ENCODE measurements at regions not wholly inside any gene's neighbourhood (a gene's known extent, or its start where the extent isn't known, plus 50 kb on each side); places are given as distances from the start of the nearest gene placed in this dataset.
"Not testable (repeated sequence)": the region's sequence is repeated elsewhere in the genome, so short reads cannot be mapped to it uniquely, and the experiment has no call there.

GRCh38 chr4:126770811-126771553 is 861.8 kb upstream of the INTU start:
- DNase-seq (ENCODE audit: extremely low read depth in 1 of 11, low read depth in 9 of 11, low spot score in 4 of 11), result not testable (repeated sequence)

DNA sequence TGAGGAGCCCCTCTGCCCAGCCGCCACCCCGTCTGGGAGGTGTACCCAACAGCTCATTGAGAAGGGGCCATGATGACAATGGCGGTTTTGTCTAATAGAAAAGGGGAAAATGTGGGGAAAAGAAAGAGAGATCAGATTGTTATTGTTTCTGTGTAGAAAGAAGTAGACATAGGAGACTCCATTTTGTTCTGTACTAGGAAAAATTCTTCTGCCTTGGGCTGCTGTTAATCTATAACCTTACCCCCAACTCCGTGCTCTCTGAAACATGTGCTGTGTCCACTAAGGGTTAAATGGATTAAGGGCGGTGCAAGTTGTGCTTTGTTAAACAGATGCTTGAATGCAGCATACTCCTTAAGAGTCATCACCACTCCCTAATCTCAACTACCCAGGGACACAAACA is 861.1 kb upstream of the INTU start:
- DNase-seq (ENCODE audit: extremely low read depth in 1 of 11, low read depth in 9 of 11, low spot score in 4 of 11), result not testable (repeated sequence)

DNA sequence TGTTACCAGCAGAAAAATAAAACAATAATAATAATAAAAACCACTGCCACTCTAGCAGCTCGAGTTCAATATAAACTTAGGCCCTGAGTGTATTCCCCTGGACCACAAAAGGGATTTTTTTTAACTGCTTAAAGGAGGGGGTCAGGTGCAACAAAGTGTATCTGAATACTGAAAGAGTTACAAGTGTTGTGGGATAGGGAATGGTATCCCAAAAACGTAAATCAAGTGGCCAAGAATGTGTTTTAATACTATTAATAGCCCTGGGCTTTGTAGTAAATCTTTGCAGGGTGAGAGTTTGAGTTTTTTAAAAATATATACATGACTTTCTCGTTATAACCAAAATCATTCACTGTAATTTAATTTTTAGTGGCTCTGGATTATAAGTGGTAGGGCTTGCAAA is 860.1 kb upstream of the INTU start:
- peak in 1 of 11 donors; percentile 2 for DNase-seq (ENCODE audit: extremely low read depth in 1 of 11, low read depth in 9 of 11, low spot score in 4 of 11)

GRCh38 chr4:126775485-126776106 is 857.2 kb upstream of the INTU start:
- DNase-seq (ENCODE audit: extremely low read depth in 1 of 11, low read depth in 9 of 11, low spot score in 4 of 11), result no peak

DNA sequence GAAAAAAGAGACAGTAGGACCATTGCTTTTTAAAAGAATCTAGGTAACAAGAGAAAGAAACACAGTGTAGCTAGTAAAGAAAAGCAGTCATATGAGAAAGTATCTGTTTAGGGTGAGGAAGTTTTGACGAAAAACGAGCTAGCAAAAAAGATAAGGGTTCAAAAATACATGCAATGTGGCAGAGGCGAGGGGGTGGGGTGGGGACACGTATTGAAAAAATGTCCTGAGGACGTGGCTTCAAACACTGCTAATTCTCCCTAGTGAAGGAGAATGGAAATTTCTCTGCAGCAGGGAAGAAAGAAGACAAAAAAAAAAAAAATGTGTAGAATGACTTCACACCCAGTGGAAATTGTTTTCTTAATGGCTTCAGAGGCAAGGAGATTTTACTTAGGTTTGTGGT is 856.4 kb upstream of the INTU start:
- DNase-seq (ENCODE audit: extremely low read depth in 1 of 11, low read depth in 9 of 11, low spot score in 4 of 11), result no peak

GRCh38 chr4:126777649-126778048 is 855.1 kb upstream of the INTU start:
- DNase-seq (ENCODE audit: extremely low read depth in 1 of 11, low read depth in 9 of 11, low spot score in 4 of 11), result no peak

DNA sequence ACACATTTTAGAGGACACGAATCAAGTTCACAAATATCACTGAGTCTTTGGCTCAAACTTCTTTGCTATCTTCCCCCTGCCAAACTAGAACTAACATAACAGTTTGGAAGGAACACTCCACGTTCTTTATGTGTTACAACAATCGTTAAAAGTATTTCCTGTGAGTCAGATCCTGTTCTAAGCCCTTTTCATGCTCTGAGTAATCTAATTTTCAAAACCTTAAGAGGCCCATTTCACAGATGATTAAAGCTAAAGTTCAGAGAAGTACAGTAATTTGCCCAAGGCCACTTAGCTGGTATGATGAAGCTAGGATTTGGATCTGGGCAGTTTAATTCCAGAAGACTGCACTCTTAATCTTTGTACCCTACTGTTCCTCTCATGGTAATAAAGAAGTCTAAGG is 854.4 kb upstream of the INTU start:
- no peak for DNase-seq (ENCODE audit: extremely low read depth in 1 of 11, low read depth in 9 of 11, low spot score in 4 of 11)

GRCh38 chr4:126779001-126779400 is 853.8 kb upstream of the INTU start:
- DNase-seq (ENCODE audit: extremely low read depth in 1 of 11, low read depth in 9 of 11, low spot score in 4 of 11), result no peak

- no peak for DNase-seq (ENCODE audit: extremely low read depth in 1 of 11, low read depth in 9 of 11, low spot score in 4 of 11)
Observed at GRCh38 chr4:126779436-126780166, 853.2 kb upstream of the INTU start.

- no peak for DNase-seq (ENCODE audit: extremely low read depth in 1 of 11, low read depth in 9 of 11, low spot score in 4 of 11)
Observed at GRCh38 chr4:126783191-126783590, 849.6 kb upstream of the INTU start.

DNA sequence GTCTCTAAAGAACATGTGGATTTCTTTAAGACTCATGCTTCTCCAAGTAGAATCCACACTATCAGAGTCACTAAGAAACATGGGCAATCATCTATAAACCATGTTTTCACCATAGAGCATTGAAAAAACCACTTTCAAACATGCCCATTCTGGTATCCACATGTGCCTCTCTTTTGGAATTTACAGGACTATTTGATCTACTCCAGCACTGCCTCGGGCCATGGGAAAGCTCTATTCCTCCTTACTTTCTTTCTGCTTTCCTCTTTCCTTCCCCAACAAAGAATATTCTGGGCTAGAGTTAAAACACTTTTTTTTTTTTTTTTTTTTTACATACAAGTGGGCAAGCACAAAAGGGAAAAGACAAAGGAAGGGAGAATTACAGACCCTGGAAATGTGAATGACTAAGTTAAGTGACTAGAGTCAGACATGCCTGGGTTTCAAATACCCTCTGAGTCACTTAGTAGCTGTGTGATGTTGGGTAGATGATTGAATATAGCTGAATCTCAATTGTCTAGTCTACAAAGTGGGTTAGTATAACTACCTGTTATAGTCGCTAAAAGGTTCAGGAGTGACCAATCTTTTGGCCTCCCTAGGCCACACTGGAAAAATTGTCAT is 847.7 kb upstream of the INTU start:
- no peak for DNase-seq (ENCODE audit: extremely low read depth in 1 of 11, low read depth in 9 of 11, low spot score in 4 of 11)

GRCh38 chr4:126790633-126791032 is 842.1 kb upstream of the INTU start:
- no peak for DNase-seq (ENCODE audit: extremely low read depth in 1 of 11, low read depth in 9 of 11, low spot score in 4 of 11)

DNA sequence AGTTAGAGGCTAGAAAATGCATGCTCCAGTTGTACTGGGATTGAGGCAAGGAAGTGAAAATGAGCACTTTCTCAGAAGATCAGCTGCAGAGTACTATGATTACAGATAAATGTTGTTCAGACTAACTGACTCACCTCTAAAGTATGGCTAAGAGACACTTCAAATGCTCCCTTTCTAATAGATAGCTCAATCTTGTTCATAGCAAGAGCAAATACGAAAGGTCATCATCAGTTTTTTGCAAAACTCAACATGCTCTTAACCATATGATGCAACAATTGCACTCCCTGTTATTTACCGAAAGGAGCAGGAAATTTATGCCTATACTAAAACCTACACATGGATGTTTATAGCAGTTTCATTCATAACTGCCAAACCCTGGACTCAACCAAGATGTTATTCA is 838.4 kb upstream of the INTU start:
- DNase-seq (ENCODE audit: extremely low read depth in 1 of 11, low read depth in 9 of 11, low spot score in 4 of 11), result no peak

- no peak for DNase-seq (ENCODE audit: extremely low read depth in 1 of 11, low read depth in 9 of 11, low spot score in 4 of 11)
Observed at GRCh38 chr4:126798214-126798613, 834.5 kb upstream of the INTU start.

GRCh38 chr4:126799416-126799815 is 833.3 kb upstream of the INTU start:
- DNase-seq (ENCODE audit: extremely low read depth in 1 of 11, low read depth in 9 of 11, low spot score in 4 of 11), result no peak

DNA sequence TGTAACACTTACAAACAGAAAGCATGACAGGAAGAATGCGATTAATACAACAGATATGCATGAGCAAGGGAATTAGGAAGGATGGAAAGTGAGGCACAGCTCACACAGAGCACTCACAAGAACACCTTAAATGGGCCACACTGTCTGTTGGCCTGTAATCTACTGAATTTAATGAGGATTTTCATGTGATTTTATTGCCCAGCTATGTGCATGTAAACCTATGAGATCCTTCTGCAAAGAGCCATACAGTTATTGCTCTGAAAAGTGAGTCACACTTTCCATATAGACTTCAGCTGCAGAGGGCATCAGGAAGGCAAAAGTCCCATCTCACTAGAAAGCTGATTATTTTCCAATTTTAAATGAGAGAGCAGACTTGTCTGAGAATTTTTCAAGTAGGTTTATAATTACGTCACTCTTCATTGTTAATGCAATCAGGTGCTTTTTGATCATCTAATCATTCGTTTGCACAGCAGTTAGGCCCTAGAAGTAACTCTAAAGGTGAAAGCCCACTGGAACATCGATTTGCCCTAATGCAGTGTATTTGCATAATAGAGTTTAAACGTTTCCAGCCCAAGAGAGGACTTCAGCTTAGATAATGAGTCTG is 832.7 kb upstream of the INTU start:
- DNase-seq (ENCODE audit: extremely low read depth in 1 of 11, low read depth in 9 of 11, low spot score in 4 of 11), result no peak

GRCh38 chr4:126800575-126801141 is 832.1 kb upstream of the INTU start:
- DNase-seq (ENCODE audit: extremely low read depth in 1 of 11, low read depth in 9 of 11, low spot score in 4 of 11), result no peak

- DNase-seq (ENCODE audit: extremely low read depth in 1 of 11, low read depth in 9 of 11, low spot score in 4 of 11), result no peak
Observed at GRCh38 chr4:126807132-126807531, 825.6 kb upstream of the INTU start.

GRCh38 chr4:126812076-126812475 is 820.7 kb upstream of the INTU start:
- DNase-seq (ENCODE audit: extremely low read depth in 1 of 11, low read depth in 9 of 11, low spot score in 4 of 11), result no peak

Measured in renal cortex interstitium (tissue), 11 donors.